Right lobe of liver (tissue), 4 donors: ENCODE measurements at regions not wholly inside any gene's neighbourhood (a gene's known extent, or its start where the extent isn't known, plus 50 kb on each side); places are given as distances from the start of the nearest gene placed in this dataset.

ENCODE experiments used
- CTCF ChIP-seq, 4 donors: fragments of 200-600 bp in 3 of 4; fragments of 450-650 bp in 1 of 4; IDR thresholded peaks; one replicate each; pipeline versions ENCODE4 v1.5.1 to v1.8.0; 2016 to 2022; ENCODE audit warnings: antibody characterized with exemption in 4 of 4, mild to moderate bottlenecking in 2 of 4
- POLR2A ChIP-seq: fragments of 450-650 bp; IDR thresholded peaks from one replicate; pipeline ENCODE4 v1.6.1; 2017; ENCODE audit warnings: antibody characterized with exemption, mild to moderate bottlenecking
- donor health status: DM: no; HTN: no; CAD: no.
- donor health status: DM: no; HTN: no; CAD: no.
- donor health status: DM: no; HTN: yes; CAD: no.

- TF ChIP-seq POLR2A: no peak
- TF ChIP-seq CTCF (IDR thresholded peaks at IDR 0.05): no peak
Observed at GRCh38 chr9:91085517-91086291, 276.0 kb downstream of the AUH start.
